ENCODE measurements at regions not wholly inside any gene's neighbourhood (a gene's known extent, or its start where the extent isn't known, plus 50 kb on each side); places are given as distances from the start of the nearest gene placed in this dataset.

GRCh38 chr14:26833621-26834176 lies 235.9 kb upstream of the NOVA1 start:
- TF ChIP-seq POLR2A (IDR thresholded peaks at IDR 0.05; ENCODE audit: low read length) (no peak), GATA1 (IDR thresholded peaks at IDR 0.05; ENCODE audit: low read depth, low read length) (no peak)
